GM12878 (cell line): ENCODE measurements at regions not wholly inside any gene's neighbourhood (a gene's known extent, or its start where the extent isn't known, plus 50 kb on each side); places are given as distances from the start of the nearest gene placed in this dataset.

Experiments
- ATAC-seq: fragments of 200-7000 bp; cut with Tn5 transposase; 3 replicates; pipeline ENCODE4 v1.9.1; 2020; ENCODE audit warnings: mild to moderate bottlenecking, moderate library complexity
- BruUV-seq: library from RNA; stranded (reverse); fragments of 400-500 nt; replicated peaks from 2 replicates; lab custom pipeline; 2021; lab: Mats Ljungman, UMichigan
- CTCF ChIA-PET: fragments of 300-600 bp; sonication (Branson Sonifier 250); formaldehyde crosslinking; extraction: SDS; loops from one replicate; lab custom pipeline; 2021; ENCODE audit warnings: inconsistent platforms; lab: Yijun Ruan, JAX
- POLR2A ChIA-PET: fragments of 350-600 bp; formaldehyde crosslinking; extraction: SDS; loops from one replicate; lab custom pipeline; 2021; ENCODE audit warnings: inconsistent platforms; lab: Charles Lee
- RAD21 ChIA-PET: fragments of 300-600 bp; sonication (Branson Sonifier 250); formaldehyde crosslinking; loops from one replicate; lab custom pipeline; 2023; ENCODE audit warnings: antibody characterized with exemption; ENCODE audit not compliant: unreplicated experiment; lab: Charles Lee
- SMC1A ChIA-PET: fragments of 300-600 bp; sonication (Branson Sonifier 250); formaldehyde crosslinking; loops from one replicate; lab custom pipeline; 2023; ENCODE audit not compliant: unreplicated experiment, uncharacterized antibody; lab: Charles Lee
- DNase-seq: peaks from one replicate; pipeline ENCODE4 v3.0.0-alpha.2; 2011; ENCODE audit warnings: low read depth, low spot score
- FAIRE-seq: peaks from 3 replicates; lab custom pipeline; 2011; peaks lifted over from hg19 to GRCh38; lab: Jason Lieb, UNC
- H2AFZ ChIP-seq: 2 replicates; pipeline ENCODE4 v1.6.0; 2011; ENCODE audit warnings: low read depth, low read length, control low read depth; ENCODE audit not compliant: control insufficient read depth
- H3K27ac ChIP-seq: 2 replicates; pipeline ENCODE4 v1.5.1; 2011; ENCODE audit warnings: control low read depth; ENCODE audit not compliant: control insufficient read depth, insufficient read depth
- H3K27me3 ChIP-seq, 2 experiments: replicated peaks in 1 of 2; 2 replicates each; pipeline versions ENCODE4 v1.6.0 to v1.6.1; 2011; ENCODE audit warnings: low read length in 1 of 2; ENCODE audit not compliant: control insufficient read depth in 2 of 2, insufficient read depth in 2 of 2
- H3K36me3 ChIP-seq, 2 experiments: 2 replicates each; pipeline ENCODE4 v1.5.1; 2011; ENCODE audit warnings: low read length in 1 of 2; ENCODE audit not compliant: control insufficient read depth in 2 of 2, insufficient read depth in 2 of 2
- H3K4me1 ChIP-seq: 2 replicates; pipeline ENCODE4 v1.6.1; 2011; ENCODE audit warnings: mild to moderate bottlenecking, low read length, moderate library complexity, mixed read lengths; ENCODE audit not compliant: control insufficient read depth, insufficient read depth
- H3K4me2 ChIP-seq: 2 replicates; pipeline ENCODE4 v1.6.0; 2011; ENCODE audit warnings: control low read depth; ENCODE audit not compliant: control insufficient read depth, insufficient read depth
- H3K4me3 ChIP-seq: fragments of 200-600 bp; sonication (generic); 2 replicates; pipeline ENCODE4 v1.5.1; 2016
- H3K79me2 ChIP-seq: 2 replicates; pipeline ENCODE4 v1.6.0; 2011; ENCODE audit warnings: low read length; ENCODE audit not compliant: control insufficient read depth, insufficient read depth
- H3K9ac ChIP-seq: 2 replicates; pipeline ENCODE4 v1.8.0; 2011; ENCODE audit warnings: low read length, control low read depth, mixed read lengths; ENCODE audit not compliant: control insufficient read depth, insufficient read depth
- H3K9me3 ChIP-seq: replicated peaks from 3 replicates; pipeline ENCODE4 v1.5.1; 2011; ENCODE audit warnings: mild to moderate bottlenecking, low read length; ENCODE audit not compliant: control insufficient read depth, insufficient read depth
- H4K20me1 ChIP-seq: 2 replicates; pipeline ENCODE4 v1.6.0; 2011; ENCODE audit not compliant: control insufficient read depth, insufficient read depth
- BMI1 ChIP-seq: fragments of 450-650 bp; IDR thresholded peaks from 2 replicates; pipeline ENCODE4 v1.6.1; 2016; ENCODE audit warnings: mild to moderate bottlenecking, moderate library complexity, borderline replicate concordance
- CBX5 ChIP-seq: sonication (generic); IDR thresholded peaks from 2 replicates; pipeline ENCODE4 v1.6.1; 2016; ENCODE audit warnings: low read depth, moderate library complexity, mild to moderate bottlenecking, inconsistent platforms
- EED ChIP-seq: sonication (generic); IDR thresholded peaks from 2 replicates; pipeline ENCODE4 v1.6.1; 2016; ENCODE audit warnings: antibody characterized with exemption, low read depth
- HSF1 ChIP-seq: fragments of 150-350 bp; IDR thresholded peaks from 2 replicates; pipeline ENCODE4 v1.6.1; 2014; ENCODE audit warnings: mild to moderate bottlenecking, low read depth, low read length
- NFYB ChIP-seq: IDR thresholded peaks from 2 replicates; pipeline ENCODE4 v1.6.1; 2011; ENCODE audit warnings: low read depth, mild to moderate bottlenecking, low read length, improper control_type of control experiment, moderate library complexity; ENCODE audit not compliant: insufficient read depth
- ZNF207 ChIP-seq: fragments of 450-650 bp; IDR thresholded peaks from 2 replicates; pipeline ENCODE4 v1.6.1; 2014; ENCODE audit warnings: antibody characterized with exemption, mild to moderate bottlenecking, borderline replicate concordance
- WGBS: methylation state at CpG from one replicate; pipeline ENCODE4 v1.1.6; 2016; ENCODE audit warnings: low lambda C conversion rate; ENCODE audit not compliant: insufficient replicate concordance, insufficient coverage; ENCODE audit errors: missing lambda C conversion rate; 5-methylcytosine and 5-hydroxymethylcytosine counted together
- in situ Hi-C: fragments of 300-500 bp; cut with MboI; formaldehyde crosslinking; loops from 9 replicates; pipeline ENCODE4 v1.14.3; 2018; ENCODE audit warnings: mixed read lengths
- intact Hi-C: fragments of 100-400 bp; cut with micrococcal nuclease; formaldehyde crosslinking; loops from one replicate; pipeline ENCODE4 v1.14.2; 2022; ENCODE audit not compliant: unreplicated experiment
- TF ChIP-seq, protein P1 (sequence below): fragments of 450-650 bp; IDR thresholded peaks from 2 replicates; pipeline ENCODE4 v1.6.1; 2014; ENCODE audit warnings: mild to moderate bottlenecking

- in situ Hi-C loops, result no loop called here
- RAD21 ChIA-PET, result no interaction called here
- intact Hi-C loops, result no loop called here
- Histone ChIP-seq H3K27ac (no peak overlapping the region), H3K4me1 (no peaks in the 10 kb centered on the region), H3K27me3 (no peaks in the 10 kb centered on the region; a peak in 1 of 4 replicates), H2AFZ (no peak overlapping the region), H3K9me3 (no peaks in the 10 kb centered on the region), H3K9ac (no peak overlapping the region), H4K20me1 (no peaks in the 10 kb centered on the region), H3K4me2 (no peak overlapping the region), H3K79me2 (no peaks in the 10 kb centered on the region), H3K36me3 (no peaks in the 10 kb centered on the region)
- ATAC-seq, result no peak
- WGBS, result 51% methylated on average over 8 of the region's 8 CpGs
- DNase-seq, result no peak
- BruUV-seq, result no TSS peak
- CTCF ChIA-PET, result no interaction called here
- no peak for FAIRE-seq
- TF ChIP-seq ZNF207 (no peak), EED (no peak), HSF1 (no peak), NFYB (no peak), BMI1 (no peak), CBX5 (no peak)
- TF ChIP-seq, protein P1, sequence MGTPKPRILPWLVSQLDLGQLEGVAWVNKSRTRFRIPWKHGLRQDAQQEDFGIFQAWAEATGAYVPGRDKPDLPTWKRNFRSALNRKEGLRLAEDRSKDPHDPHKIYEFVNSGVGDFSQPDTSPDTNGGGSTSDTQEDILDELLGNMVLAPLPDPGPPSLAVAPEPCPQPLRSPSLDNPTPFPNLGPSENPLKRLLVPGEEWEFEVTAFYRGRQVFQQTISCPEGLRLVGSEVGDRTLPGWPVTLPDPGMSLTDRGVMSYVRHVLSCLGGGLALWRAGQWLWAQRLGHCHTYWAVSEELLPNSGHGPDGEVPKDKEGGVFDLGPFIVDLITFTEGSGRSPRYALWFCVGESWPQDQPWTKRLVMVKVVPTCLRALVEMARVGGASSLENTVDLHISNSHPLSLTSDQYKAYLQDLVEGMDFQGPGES, result no peak
- TF ChIP-seq, all 136 proteins: peak for 0
- POLR2A ChIA-PET, result no interaction called here
- SMC1A ChIA-PET, result no interaction called here
- no peak overlapping the region for H3K4me3 ChIP-seq
Observed at GRCh38 chr10:78702186-78702585, 366.6 kb upstream of the ZMIZ1 start.
